PC-9 (cell line): ENCODE measurements at regions not wholly inside any gene's neighbourhood (a gene's known extent, or its start where the extent isn't known, plus 50 kb on each side); places are given as distances from the start of the nearest gene placed in this dataset.
"Not testable (repeated sequence)": the region's sequence is repeated elsewhere in the genome, so short reads cannot be mapped to it uniquely, and the experiment has no call there.

Experiments used
- BruUV-seq: library from RNA; stranded (reverse); fragments of 400-500 nt; replicated peaks from 2 replicates; lab custom pipeline; 2021; lab: Mats Ljungman, UMichigan
- CTCF ChIA-PET: fragments of 300-600 bp; sonication (Branson Sonifier 250); formaldehyde crosslinking; loops from one replicate; lab custom pipeline; 2022; ENCODE audit warnings: antibody characterized with exemption; lab: Charles Lee
- POLR2A ChIA-PET: fragments of 300-600 bp; sonication (Branson Sonifier 250); formaldehyde crosslinking; loops from one replicate; lab custom pipeline; 2022; ENCODE audit warnings: antibody characterized with exemption; ENCODE audit not compliant: unreplicated experiment; lab: Charles Lee
- DNase-seq, 2 experiments: peaks; one replicate each; pipeline versions ENCODE4 v3.0.0 to v3.0.0-alpha.2; 2015 to 2022; ENCODE audit warnings: mixed read lengths in 1 of 2
- H2AFZ ChIP-seq: fragments of 200-600 bp; sonication (generic); 2 replicates; pipeline ENCODE4 v1.8.1; 2017; ENCODE audit warnings: antibody characterized with exemption
- H3F3A ChIP-seq: fragments of 200-600 bp; sonication (generic); 2 replicates; pipeline ENCODE4 v1.8.1; 2017; ENCODE audit warnings: antibody characterized with exemption, mild to moderate bottlenecking, low read depth; ENCODE audit not compliant: insufficient read depth
- H3K27ac ChIP-seq: fragments of 200-600 bp; sonication (generic); 2 replicates; pipeline ENCODE4 v1.6.1; 2016; ENCODE audit warnings: mixed run types
- H3K27me3 ChIP-seq: fragments of 200-600 bp; sonication (generic); 2 replicates; pipeline ENCODE4 v1.6.1; 2016; ENCODE audit warnings: low read depth, mixed run types; ENCODE audit not compliant: insufficient read depth
- H3K36me3 ChIP-seq: fragments of 200-600 bp; sonication (generic); 2 replicates; pipeline ENCODE4 v1.6.1; 2016; ENCODE audit warnings: low read depth, mixed run types
- H3K4me1 ChIP-seq: fragments of 200-600 bp; sonication (generic); replicated peaks from 2 replicates; pipeline ENCODE4 v1.6.1; 2016; ENCODE audit warnings: mixed run types; ENCODE audit not compliant: insufficient read depth
- H3K4me2 ChIP-seq: fragments of 200-600 bp; sonication (generic); 2 replicates; pipeline ENCODE4 v1.6.1; 2017; ENCODE audit warnings: mixed run types
- H3K4me3 ChIP-seq: fragments of 200-600 bp; sonication (generic); 2 replicates; pipeline ENCODE4 v1.6.1; 2016; ENCODE audit warnings: mixed run types
- H3K79me2 ChIP-seq: fragments of 200-600 bp; sonication (generic); 2 replicates; pipeline ENCODE4 v1.6.1; 2017; ENCODE audit warnings: low read depth, mixed run types
- H3K9me2 ChIP-seq: fragments of 200-600 bp; sonication (generic); 2 replicates; pipeline ENCODE4 v1.8.1; 2017; ENCODE audit warnings: mild to moderate bottlenecking; ENCODE audit not compliant: insufficient read depth
- H3K9me3 ChIP-seq: fragments of 200-600 bp; sonication (generic); 2 replicates; pipeline ENCODE4 v1.8.1; 2016; ENCODE audit warnings: low read depth; ENCODE audit not compliant: insufficient read depth
- H4K20me1 ChIP-seq: fragments of 200-600 bp; sonication (generic); 2 replicates; pipeline ENCODE4 v1.8.1; 2017; ENCODE audit not compliant: insufficient read depth
- EZH2 ChIP-seq: fragments of 200-600 bp; sonication (generic); IDR thresholded peaks from 2 replicates; pipeline ENCODE4 v1.8.0; 2017; ENCODE audit warnings: antibody characterized with exemption, low read depth
- intact Hi-C: fragments of 100-400 bp; cut with micrococcal nuclease; formaldehyde crosslinking; loops from one replicate; pipeline ENCODE4 v1.10.0; 2022; ENCODE audit not compliant: unreplicated experiment
- TF ChIP-seq, protein P1 (sequence below): fragments of 200-600 bp; sonication (generic); conservative IDR thresholded peaks from 2 replicates; pipeline ENCODE4 v1.6.1; 2017; ENCODE audit warnings: mixed run types, antibody characterized with exemption, mild to moderate bottlenecking, moderate library complexity

DNA sequence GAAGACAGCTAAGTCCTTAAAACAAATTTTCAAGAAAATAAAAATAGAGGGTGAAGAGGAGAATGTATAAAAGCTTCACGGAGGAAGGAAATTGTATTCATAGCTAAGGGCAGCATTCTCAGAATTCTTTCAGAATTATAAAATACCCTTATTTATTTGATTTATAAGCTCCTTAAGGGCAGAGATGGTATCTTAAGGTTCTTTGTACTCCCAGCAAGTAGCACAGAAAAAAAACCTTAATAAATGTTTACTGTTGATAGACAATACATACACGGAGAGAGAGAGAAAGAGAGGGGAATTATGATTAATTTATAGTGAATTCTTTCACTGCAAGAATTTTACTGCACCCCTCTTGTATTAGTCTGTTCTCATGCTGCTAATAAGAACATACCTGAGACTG is 375.6 kb upstream of the CCDC54 start:
- ChIA-PET POLR2A (no interaction called here), CTCF (no interaction called here)
- Histone ChIP-seq H3K4me3 (no peak overlapping the region), H3K27ac (no peak overlapping the region), H2AFZ (0 out of 2 replicates have a peak overlapping the region, but pooled peaks have one; percentile 2), H3K27me3 (no peaks in the 10 kb centered on the region), H3F3A (no peaks in the 10 kb centered on the region), H3K9me3 (peaks cover 2% of the 10 kb centered on the region), H3K9me2 (no peaks in the 10 kb centered on the region; the same call in 1 of the 2 replicates), H3K4me2 (no peak overlapping the region), H3K4me1 (no peaks in the 10 kb centered on the region), H4K20me1 (no peaks in the 10 kb centered on the region), H3K79me2 (no peaks in the 10 kb centered on the region), H3K36me3 (no peaks in the 10 kb centered on the region)
- DNase-seq, result no peak
- intact Hi-C loops, result no loop called here
- TF ChIP-seq EZH2, result no peak
- TF ChIP-seq, protein P1, sequence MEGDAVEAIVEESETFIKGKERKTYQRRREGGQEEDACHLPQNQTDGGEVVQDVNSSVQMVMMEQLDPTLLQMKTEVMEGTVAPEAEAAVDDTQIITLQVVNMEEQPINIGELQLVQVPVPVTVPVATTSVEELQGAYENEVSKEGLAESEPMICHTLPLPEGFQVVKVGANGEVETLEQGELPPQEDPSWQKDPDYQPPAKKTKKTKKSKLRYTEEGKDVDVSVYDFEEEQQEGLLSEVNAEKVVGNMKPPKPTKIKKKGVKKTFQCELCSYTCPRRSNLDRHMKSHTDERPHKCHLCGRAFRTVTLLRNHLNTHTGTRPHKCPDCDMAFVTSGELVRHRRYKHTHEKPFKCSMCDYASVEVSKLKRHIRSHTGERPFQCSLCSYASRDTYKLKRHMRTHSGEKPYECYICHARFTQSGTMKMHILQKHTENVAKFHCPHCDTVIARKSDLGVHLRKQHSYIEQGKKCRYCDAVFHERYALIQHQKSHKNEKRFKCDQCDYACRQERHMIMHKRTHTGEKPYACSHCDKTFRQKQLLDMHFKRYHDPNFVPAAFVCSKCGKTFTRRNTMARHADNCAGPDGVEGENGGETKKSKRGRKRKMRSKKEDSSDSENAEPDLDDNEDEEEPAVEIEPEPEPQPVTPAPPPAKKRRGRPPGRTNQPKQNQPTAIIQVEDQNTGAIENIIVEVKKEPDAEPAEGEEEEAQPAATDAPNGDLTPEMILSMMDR, result no peak
- BruUV-seq, result no TSS peak

DNA sequence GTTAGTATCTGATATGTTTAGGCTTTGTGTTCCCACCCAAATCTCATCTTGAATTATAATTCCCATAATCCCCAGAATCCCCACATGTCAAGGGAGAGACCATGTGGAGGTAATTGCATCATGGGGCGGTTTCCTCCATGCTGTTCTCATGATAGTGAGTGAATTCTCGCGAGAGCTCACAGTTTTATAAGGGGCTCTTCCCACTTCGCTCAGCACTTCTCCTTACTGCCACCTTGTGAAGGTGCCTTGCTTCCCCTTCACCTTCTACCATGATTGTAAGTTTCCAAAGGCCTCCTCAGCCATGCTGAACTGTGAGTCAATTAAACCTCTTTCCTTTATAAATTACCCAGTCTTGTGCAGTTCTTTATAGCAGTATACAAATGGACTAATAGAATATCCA is 371.9 kb upstream of the CCDC54 start:
- DNase-seq, intact Hi-C loops, H3K4me3 ChIP-seq, H3F3A ChIP-seq, H3K9me2 ChIP-seq, H3K4me1 ChIP-seq, CTCF ChIA-PET, H3K9me3 ChIP-seq, BruUV-seq, H3K27ac ChIP-seq, H3K79me2 ChIP-seq, POLR2A ChIA-PET, H3K4me2 ChIP-seq, H3K27me3 ChIP-seq, H4K20me1 ChIP-seq, H3K36me3 ChIP-seq: not testable (repeated sequence)
- 0 out of 2 replicates have a peak overlapping the region, but pooled peaks have one; percentile 48 for H2AFZ ChIP-seq

DNA sequence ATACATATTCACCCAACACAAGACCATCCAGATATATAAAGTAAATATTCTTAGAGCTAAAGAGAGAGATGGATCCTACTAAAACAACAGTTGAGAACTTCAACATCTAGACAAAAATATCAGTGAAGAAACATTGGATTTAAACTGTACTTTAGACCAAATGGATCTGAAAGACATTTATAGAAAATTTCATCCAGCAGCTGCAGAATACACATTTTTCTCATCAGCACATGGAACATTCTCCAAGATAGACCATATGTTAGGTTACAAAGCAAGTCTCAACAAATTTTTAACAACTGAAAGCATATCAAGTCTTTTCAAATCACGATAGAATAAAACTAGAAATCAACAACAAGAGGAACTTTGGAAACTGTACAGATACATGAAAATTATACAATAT is 369.0 kb upstream of the CCDC54 start:
- CTCF ChIA-PET, result no interaction called here
- H3K9me3 ChIP-seq, result no peaks in the 10 kb centered on the region
- no peaks in the 10 kb centered on the region; the same call in none of the 2 replicates for H3K9me2 ChIP-seq
- no peaks in the 10 kb centered on the region for H3K79me2 ChIP-seq
- no peaks in the 10 kb centered on the region for H3K27me3 ChIP-seq
- POLR2A ChIA-PET, result interaction anchor here (0.6 kb wide), 1 partner anchor 74 kb away, joined by 4 read pairs; no protein-coding TSS in a partner anchor
- no peak for DNase-seq
- intact Hi-C loops, result no loop called here
- H3K27ac ChIP-seq, result no peak overlapping the region
- H2AFZ ChIP-seq, result no peak overlapping the region
- BruUV-seq, result no TSS peak
- H3K4me1 ChIP-seq, result no peaks in the 10 kb centered on the region
- H3F3A ChIP-seq, result no peaks in the 10 kb centered on the region
- H3K4me2 ChIP-seq, result no peak overlapping the region
- TF ChIP-seq EZH2, result no peak
- TF ChIP-seq, protein P1, result no peak
- H3K4me3 ChIP-seq, result no peak overlapping the region
- no peaks in the 10 kb centered on the region for H4K20me1 ChIP-seq
- H3K36me3 ChIP-seq, result no peaks in the 10 kb centered on the region

DNA sequence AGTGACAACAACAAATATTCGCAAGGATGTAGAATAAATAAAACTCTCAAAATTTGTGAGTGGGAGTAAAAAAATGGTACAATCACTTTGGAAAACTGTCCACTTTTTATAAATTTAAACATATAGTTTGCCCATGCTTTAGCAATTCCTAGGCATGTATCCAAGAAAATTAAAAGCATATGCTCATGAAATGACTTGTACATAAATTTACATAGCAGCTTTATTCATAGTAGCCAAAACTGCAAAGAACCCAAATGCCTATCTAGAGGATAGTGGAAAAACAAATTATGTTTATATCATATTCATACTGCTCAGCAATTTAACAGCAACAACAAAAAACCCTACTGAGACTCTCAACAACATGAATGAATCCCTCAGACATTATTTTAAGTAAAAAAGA is 363.6 kb upstream of the CCDC54 start:
- BruUV-seq, result no TSS peak
- TF ChIP-seq, protein P1, result no peak
- no peak for TF ChIP-seq EZH2
- no peaks in the 10 kb centered on the region for H3K9me3 ChIP-seq

More for the DNA sequence above, 363.6 kb upstream of the CCDC54 start:
- Histone ChIP-seq H3K79me2 (no peaks in the 10 kb centered on the region), H3K27ac (no peak overlapping the region), H3K4me2 (no peak overlapping the region), H4K20me1 (no peaks in the 10 kb centered on the region), H3K27me3 (no peaks in the 10 kb centered on the region), H3K9me2 (no peaks in the 10 kb centered on the region; the same call in 1 of the 2 replicates), H3K4me1 (no peaks in the 10 kb centered on the region), H3K36me3 (no peaks in the 10 kb centered on the region), H3K4me3 (no peak overlapping the region), H2AFZ (no peak overlapping the region), H3F3A (no peaks in the 10 kb centered on the region)
- DNase-seq, result no peak
- intact Hi-C loops, result no loop called here
- POLR2A ChIA-PET, result no interaction called here
- CTCF ChIA-PET, result no interaction called here
